Esophagus muscularis mucosa (tissue), 4 donors: ENCODE measurements at regions not wholly inside any gene's neighbourhood (a gene's known extent, or its start where the extent isn't known, plus 50 kb on each side); places are given as distances from the start of the nearest gene placed in this dataset.

Experiments
- DNase-seq: peaks from one replicate; pipeline ENCODE4 v3.0.0-alpha.2; 2017; ENCODE audit errors: extremely low spot score
- H3K27ac ChIP-seq, 4 donors: fragments of 200-600 bp; sonication (generic); replicated peaks in 1 of 4; 1 replicate in 3 of 4; 2 replicates in 1 of 4; pipeline ENCODE4 v1.5.1; 2016 to 2019; ENCODE audit warnings: mild to moderate bottlenecking in 1 of 4
- H3K27me3 ChIP-seq, 4 donors: fragments of 200-600 bp; sonication (generic); one replicate each; pipeline versions ENCODE4 v1.5.1 to v1.6.0; 2016 to 2019
- H3K36me3 ChIP-seq, 4 donors: fragments of 200-600 bp; sonication (generic); one replicate each; pipeline ENCODE4 v1.5.1; 2016 to 2019
- H3K4me1 ChIP-seq, 4 donors: fragments of 200-600 bp; sonication (generic); one replicate each; pipeline ENCODE4 v1.5.1; 2016 to 2019
- H3K4me3 ChIP-seq, 4 donors: fragments of 200-600 bp; sonication (generic); 1 replicate in 2 of 4; 2 replicates in 2 of 4; pipeline ENCODE4 v1.5.1; 2016 to 2019; ENCODE audit warnings: mild to moderate bottlenecking in 4 of 4, moderate library complexity in 1 of 4
- H3K9me3 ChIP-seq, 4 donors: fragments of 200-600 bp; sonication (generic); 1 replicate in 3 of 4; 2 replicates in 1 of 4; pipeline ENCODE4 v1.5.1; 2016 to 2019
- EP300 ChIP-seq: sonication (generic); formaldehyde crosslinking; IDR thresholded peaks from one replicate; pipeline ENCODE4 v1.6.1; 2017; ENCODE audit warnings: antibody characterized with exemption
- POLR2A ChIP-seq: fragments of 450-650 bp; IDR thresholded peaks from one replicate; pipeline ENCODE4 v1.6.1; 2017; ENCODE audit warnings: antibody characterized with exemption, moderate library complexity, mild to moderate bottlenecking, low read depth
- POLR2AphosphoS5 ChIP-seq, 2 donors: sonication (generic); formaldehyde crosslinking; IDR thresholded peaks; one replicate each; pipeline ENCODE4 v1.6.1; 2017; ENCODE audit warnings: antibody characterized with exemption in 2 of 2
- WGBS: methylation state at CpG from one replicate; pipeline ENCODE4 v1.1.5; 2018; 5-methylcytosine and 5-hydroxymethylcytosine counted together
- intact Hi-C: fragments of 100-400 bp; cut with DNase I; formaldehyde crosslinking; loops from one replicate; pipeline ENCODE4 v1.15.1; 2023
- TF ChIP-seq, protein P1 (sequence below), 3 experiments: fragments of 200-600 bp in 2 of 3; fragments of 450-650 bp in 1 of 3; sonication (generic) in 2 of 3; IDR thresholded peaks; one replicate each; pipeline ENCODE4 v1.5.1; 2017 to 2019; ENCODE audit warnings: antibody characterized with exemption in 3 of 3, mild to moderate bottlenecking in 2 of 3, moderate library complexity in 1 of 3

DNA sequence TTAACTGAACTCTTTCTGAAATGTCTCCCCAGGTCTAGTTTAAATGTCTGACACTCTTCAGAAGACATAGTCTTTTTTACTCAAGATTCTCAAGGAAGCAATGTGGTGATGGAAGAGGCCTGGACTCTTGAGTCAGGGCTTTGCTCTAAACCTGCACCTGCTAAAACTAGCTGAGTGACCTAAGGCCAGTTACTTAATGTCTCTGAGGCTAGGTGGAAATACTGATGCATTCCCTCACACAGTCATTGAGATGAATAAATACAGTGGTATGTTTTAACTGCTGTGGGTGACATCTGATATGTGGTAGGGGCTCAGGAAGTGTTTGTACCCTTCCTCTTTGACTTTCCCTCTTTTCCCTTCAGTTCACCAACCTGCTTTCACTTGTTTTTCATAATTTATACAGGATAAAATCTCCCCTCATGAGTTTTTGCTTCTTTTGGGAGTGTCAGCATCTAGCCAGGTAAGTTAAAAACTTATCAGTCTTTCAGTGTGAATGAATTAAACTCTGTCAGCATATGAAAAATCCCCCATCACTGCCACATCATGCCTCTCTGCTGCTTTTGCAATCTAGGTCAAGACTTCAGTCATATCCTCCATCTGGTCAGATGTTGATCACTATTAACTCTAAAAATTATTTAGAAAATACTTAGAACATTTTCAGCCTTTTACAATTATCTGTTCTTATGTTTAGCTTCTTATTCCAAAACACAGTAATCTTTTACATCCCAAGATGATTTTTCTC lies 178.7 kb upstream of the TNFAIP3 start:
- no peak for DNase-seq
- TF ChIP-seq POLR2AphosphoS5 (IDR thresholded peaks at IDR 0.05) (no peak), EP300 (no peak), POLR2A (no peak)
- TF ChIP-seq, protein P1, sequence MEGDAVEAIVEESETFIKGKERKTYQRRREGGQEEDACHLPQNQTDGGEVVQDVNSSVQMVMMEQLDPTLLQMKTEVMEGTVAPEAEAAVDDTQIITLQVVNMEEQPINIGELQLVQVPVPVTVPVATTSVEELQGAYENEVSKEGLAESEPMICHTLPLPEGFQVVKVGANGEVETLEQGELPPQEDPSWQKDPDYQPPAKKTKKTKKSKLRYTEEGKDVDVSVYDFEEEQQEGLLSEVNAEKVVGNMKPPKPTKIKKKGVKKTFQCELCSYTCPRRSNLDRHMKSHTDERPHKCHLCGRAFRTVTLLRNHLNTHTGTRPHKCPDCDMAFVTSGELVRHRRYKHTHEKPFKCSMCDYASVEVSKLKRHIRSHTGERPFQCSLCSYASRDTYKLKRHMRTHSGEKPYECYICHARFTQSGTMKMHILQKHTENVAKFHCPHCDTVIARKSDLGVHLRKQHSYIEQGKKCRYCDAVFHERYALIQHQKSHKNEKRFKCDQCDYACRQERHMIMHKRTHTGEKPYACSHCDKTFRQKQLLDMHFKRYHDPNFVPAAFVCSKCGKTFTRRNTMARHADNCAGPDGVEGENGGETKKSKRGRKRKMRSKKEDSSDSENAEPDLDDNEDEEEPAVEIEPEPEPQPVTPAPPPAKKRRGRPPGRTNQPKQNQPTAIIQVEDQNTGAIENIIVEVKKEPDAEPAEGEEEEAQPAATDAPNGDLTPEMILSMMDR (IDR thresholded peaks at IDR 0.05) = no peak
- no peak overlapping the region for H3K4me3 ChIP-seq
- no peaks in the 10 kb centered on the region for H3K27me3 ChIP-seq
- intact Hi-C loops = no loop called here
- H3K4me1 ChIP-seq = peaks cover 0 to 9% (median 0%) of the 10 kb centered on the region in 4 donors
- no peaks in the 10 kb centered on the region for H3K9me3 ChIP-seq
- no peak overlapping the region for H3K27ac ChIP-seq
- H3K36me3 ChIP-seq = no peaks in the 10 kb centered on the region

DNA sequence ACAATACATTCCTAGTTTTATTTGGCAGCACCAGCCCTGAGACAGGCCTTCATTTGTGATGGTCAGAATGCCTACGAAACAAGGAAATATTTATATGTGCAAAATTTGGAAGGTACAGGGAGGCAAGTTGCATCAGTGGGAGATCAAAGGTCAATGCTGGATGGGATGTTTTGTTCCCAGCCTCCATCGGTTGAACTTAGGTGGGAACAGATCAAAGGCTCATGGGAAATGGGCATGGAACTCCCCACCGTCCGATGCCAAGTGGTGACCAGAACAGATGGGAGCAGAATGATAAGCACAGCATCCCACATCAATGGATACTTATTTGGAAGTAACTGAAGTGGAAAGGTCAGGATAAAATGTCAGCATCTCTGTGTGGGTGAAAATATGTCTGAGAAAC lies 177.7 kb upstream of the TNFAIP3 start:
- 68% methylated on average over 4 of the region's 4 CpGs for WGBS
- intact Hi-C loops = no loop called here

DNA sequence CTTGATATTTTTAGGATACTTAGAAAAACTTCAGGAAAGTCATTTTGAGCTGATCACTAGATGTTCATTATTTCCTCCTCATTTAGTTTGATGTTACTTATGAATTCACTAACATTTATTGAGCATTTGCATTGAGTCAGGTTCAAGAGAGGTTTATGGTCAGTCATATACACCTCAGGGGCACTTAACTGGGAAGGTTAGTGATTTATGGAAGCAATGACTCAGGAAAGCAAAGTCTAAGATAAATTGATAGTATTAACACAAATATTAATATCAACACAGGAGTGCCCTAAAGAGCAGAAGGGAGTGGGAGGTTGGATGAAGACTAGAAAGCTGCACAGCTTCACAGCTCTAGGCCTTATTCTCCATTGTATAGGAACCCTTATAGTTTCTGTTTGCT lies 177.0 kb upstream of the TNFAIP3 start:
- intact Hi-C loops = no loop called here

More for the DNA sequence above, 177.7 kb upstream of the TNFAIP3 start:
- Histone ChIP-seq H3K9me3 (no peaks in the 10 kb centered on the region), H3K27me3 (no peaks in the 10 kb centered on the region), H3K36me3 (no peaks in the 10 kb centered on the region), H3K4me1 (peaks cover 0 to 9% (median 0%) of the 10 kb centered on the region in 4 donors), H3K4me3 (no peak overlapping the region), H3K27ac (no peak overlapping the region)
- no peak for DNase-seq
- TF ChIP-seq EP300 = no peak
- no peak for TF ChIP-seq POLR2AphosphoS5 (IDR thresholded peaks at IDR 0.05)
- no peak for TF ChIP-seq POLR2A
- TF ChIP-seq, protein P1 (IDR thresholded peaks at IDR 0.05) = no peak

DNA sequence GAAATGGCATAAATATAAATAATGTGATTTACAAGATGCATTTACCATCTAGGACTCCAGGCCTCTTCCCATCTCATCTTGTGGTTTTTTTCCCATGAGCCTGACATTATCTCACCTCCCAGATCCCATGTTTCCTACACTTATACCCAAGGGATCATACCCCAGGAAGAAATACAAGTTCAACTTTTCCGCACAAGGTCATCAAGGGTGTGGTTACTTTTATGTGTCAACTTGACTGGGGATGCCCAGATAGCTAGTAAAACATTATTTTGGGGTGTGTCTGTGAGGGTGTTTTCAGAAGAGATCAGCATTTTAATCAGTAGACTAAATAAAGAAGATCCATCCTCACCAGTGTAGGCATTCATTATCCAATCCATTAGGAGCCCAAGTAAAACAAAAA lies 176.3 kb upstream of the TNFAIP3 start:
- no peak for DNase-seq
- H3K36me3 ChIP-seq = no peaks in the 10 kb centered on the region
- H3K9me3 ChIP-seq = no peaks in the 10 kb centered on the region
- no peaks in the 10 kb centered on the region for H3K27me3 ChIP-seq
- H3K27ac ChIP-seq = no peak overlapping the region
- intact Hi-C loops = no loop called here
- TF ChIP-seq POLR2AphosphoS5 (IDR thresholded peaks at IDR 0.05) = no peak
- TF ChIP-seq POLR2A = no peak
- TF ChIP-seq EP300 = no peak
- TF ChIP-seq, protein P1 (IDR thresholded peaks at IDR 0.05) = no peak
- no peak overlapping the region for H3K4me3 ChIP-seq
- peaks cover 0 to 9% (median 0%) of the 10 kb centered on the region in 4 donors for H3K4me1 ChIP-seq
- WGBS = 81% methylated on average over 1 of the region's 1 CpG

More for the DNA sequence above, 177.0 kb upstream of the TNFAIP3 start:
- DNase-seq = no peak
- Histone ChIP-seq H3K27me3 (no peaks in the 10 kb centered on the region), H3K9me3 (no peaks in the 10 kb centered on the region), H3K27ac (no peak overlapping the region), H3K4me3 (no peak overlapping the region), H3K4me1 (peaks cover 0 to 9% (median 0%) of the 10 kb centered on the region in 4 donors), H3K36me3 (no peaks in the 10 kb centered on the region)
- TF ChIP-seq EP300 (no peak), POLR2A (no peak), POLR2AphosphoS5 (IDR thresholded peaks at IDR 0.05) (no peak)
- TF ChIP-seq, protein P1 (IDR thresholded peaks at IDR 0.05) = no peak

DNA sequence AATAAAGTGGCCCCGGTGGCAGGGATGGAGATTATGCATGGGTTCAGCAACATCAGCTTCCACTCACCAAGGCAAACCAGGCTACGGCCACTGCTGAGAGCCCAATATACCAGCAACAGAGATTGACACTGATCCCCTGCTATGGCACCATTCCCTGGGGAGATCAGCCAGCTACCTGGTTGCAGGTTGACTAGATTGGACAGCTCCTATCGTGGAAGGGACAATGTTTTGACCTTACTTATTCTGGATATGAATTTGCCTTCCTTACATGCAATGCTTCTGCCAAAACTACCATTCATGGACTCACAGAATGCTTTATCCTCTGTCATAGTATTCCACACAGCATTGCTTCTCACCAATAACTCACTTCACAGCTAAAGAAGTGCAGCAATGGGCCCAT lies 174.8 kb upstream of the TNFAIP3 start:
- Histone ChIP-seq H3K36me3 (no peaks in the 10 kb centered on the region), H3K27ac (no peak overlapping the region), H3K27me3 (no peaks in the 10 kb centered on the region), H3K4me3 (no peak overlapping the region), H3K4me1 (peaks cover 5 to 15% (median 7%) of the 10 kb centered on the region in 4 donors), H3K9me3 (no peaks in the 10 kb centered on the region)
- intact Hi-C loops = no loop called here
- no peak for DNase-seq
- 78% methylated on average over 3 of the region's 3 CpGs for WGBS
- TF ChIP-seq EP300 (no peak), POLR2AphosphoS5 (IDR thresholded peaks at IDR 0.05) (no peak), POLR2A (no peak)
- TF ChIP-seq, protein P1 (IDR thresholded peaks at IDR 0.05) = no peak
